ENCODE measurements at regions not wholly inside any gene's neighbourhood (a gene's known extent, or its start where the extent isn't known, plus 50 kb on each side); places are given as distances from the start of the nearest gene placed in this dataset.

- intact Hi-C loops (cut with DNase I; ENCODE audit: low total_unique reads) = no loop called here
- TF ChIP-seq CTCF (IDR thresholded peaks at IDR 0.05 in 4 of 5, conservative IDR thresholded peaks at IDR 0.05 in 1 of 5) = no peak
- TF ChIP-seq POLR2A (IDR thresholded peaks at IDR 0.05) = no peak
- ATAC-seq = no peak
Measured at GRCh38 chr6:139852067-139852466, 477.6 kb upstream of the CITED2 start.

GRCh38 chr6:139851206-139851605, 476.8 kb upstream of the CITED2 start:
- no peak for ATAC-seq
- Histone ChIP-seq H3K9me3 (peaks cover 0 to 9% (median 0%) of the 10 kb centered on the region in 3 donors), H3K36me3 (no peaks in the 10 kb centered on the region), H3K27me3 (no peaks in the 10 kb centered on the region), H3K4me3 (no peak overlapping the region), H3K27ac (no peak overlapping the region), H3K4me1 (peaks cover 10 to 12% of the 10 kb centered on the region in 2 donors)
- intact Hi-C loops (cut with DNase I; ENCODE audit: low total_unique reads) = no loop called here
- no peak for DNase-seq
- in situ Hi-C loops (cut with MboI; ENCODE audit: low sequenced_read_pairs in 4 of 4) = loop anchor here in 1 of 4 donors (25.0 kb wide), 1 partner anchor 586 kb away; no protein-coding TSS in a partner anchor
- TF ChIP-seq CTCF (IDR thresholded peaks at IDR 0.05 in 4 of 5, conservative IDR thresholded peaks at IDR 0.05 in 1 of 5) (no peak), POLR2A (IDR thresholded peaks at IDR 0.05) (no peak)

More at GRCh38 chr6:139852067-139852466, 477.6 kb upstream of the CITED2 start:
- Histone ChIP-seq H3K4me1 (peaks cover 4% of the 10 kb centered on the region in 2 donors), H3K27me3 (no peaks in the 10 kb centered on the region), H3K36me3 (no peaks in the 10 kb centered on the region), H3K9me3 (peaks cover 0 to 9% (median 0%) of the 10 kb centered on the region in 3 donors), H3K4me3 (no peak overlapping the region), H3K27ac (no peak overlapping the region)
- in situ Hi-C loops (cut with MboI; ENCODE audit: low sequenced_read_pairs in 4 of 4) = loop anchor here in 1 of 4 donors (25.0 kb wide), 1 partner anchor 585 kb away; no protein-coding TSS in a partner anchor
- DNase-seq = no peak

- H3K27me3 ChIP-seq = no peaks in the 10 kb centered on the region
- H3K27ac ChIP-seq = no peak overlapping the region
- TF ChIP-seq CTCF (IDR thresholded peaks at IDR 0.05 in 4 of 5, conservative IDR thresholded peaks at IDR 0.05 in 1 of 5) (no peak), POLR2A (IDR thresholded peaks at IDR 0.05) (no peak)
- intact Hi-C loops (cut with DNase I; ENCODE audit: low total_unique reads) (no loop called here), in situ Hi-C loops (cut with MboI; ENCODE audit: low sequenced_read_pairs in 4 of 4) (loop anchor here in 1 of 4 donors (25.0 kb wide), 1 partner anchor 587 kb away; no protein-coding TSS in a partner anchor)
- ATAC-seq (no peak), DNase-seq (no peak)
- H3K4me1 ChIP-seq = peaks cover 10 to 12% of the 10 kb centered on the region in 2 donors
- no peaks in the 10 kb centered on the region for H3K36me3 ChIP-seq
- no peak overlapping the region for H3K4me3 ChIP-seq
- H3K9me3 ChIP-seq = peaks cover 0 to 9% (median 0%) of the 10 kb centered on the region in 3 donors
Measured at GRCh38 chr6:139850512-139850911, 476.1 kb upstream of the CITED2 start.

GRCh38 chr6:139847457-139847813, 473.0 kb upstream of the CITED2 start:
- no peak overlapping the region for H3K4me3 ChIP-seq
- TF ChIP-seq POLR2A (IDR thresholded peaks at IDR 0.05) (no peak), CTCF (IDR thresholded peaks at IDR 0.05 in 4 of 5, conservative IDR thresholded peaks at IDR 0.05 in 1 of 5) (no peak)
- intact Hi-C loops (cut with DNase I; ENCODE audit: low total_unique reads) = no loop called here
- no peaks in the 10 kb centered on the region for H3K27me3 ChIP-seq
- H3K36me3 ChIP-seq = no peaks in the 10 kb centered on the region
- no peak for DNase-seq
- peaks cover 0 to 9% (median 0%) of the 10 kb centered on the region in 3 donors for H3K9me3 ChIP-seq
- in situ Hi-C loops (cut with MboI; ENCODE audit: low sequenced_read_pairs in 4 of 4) = no loop called here
- H3K4me1 ChIP-seq = peaks cover 10 to 12% of the 10 kb centered on the region in 2 donors
- ATAC-seq = no peak
- no peak overlapping the region for H3K27ac ChIP-seq
